ENCODE measurements at regions not wholly inside any gene's neighbourhood (a gene's known extent, or its start where the extent isn't known, plus 50 kb on each side); places are given as distances from the start of the nearest gene placed in this dataset.
A peak's percentile ranks its signal among the peaks of the same experiment; 100 is the strongest.

- Histone ChIP-seq H3K4me3 (ENCODE audit: extremely low read depth in 1 of 4, insufficient read depth in 2 of 4, low read depth in 3 of 4, low read length in 4 of 4) (no peak overlapping the region), H4K20me1 (replicated peaks in 1 of 2; ENCODE audit: control insufficient read depth in 1 of 2, insufficient read depth in 2 of 2, low read length in 2 of 2) (no peaks in the 10 kb centered on the region), H2BK120ac (replicated peaks; ENCODE audit: low read depth, low read length) (no peak overlapping the region), H3K14ac (ENCODE audit: insufficient read length) (no peak overlapping the region), H3K9me3 (ENCODE audit: insufficient read depth in 2 of 2, low read depth in 1 of 2, low read length in 1 of 2) (no peaks in the 10 kb centered on the region), H4K5ac (ENCODE audit: insufficient read length, low read depth, low read length) (no peak overlapping the region), H3K23ac (ENCODE audit: insufficient read length) (no peak overlapping the region), H3K27me3 (replicated peaks in 1 of 4; ENCODE audit: control insufficient read depth in 3 of 4, extremely low read depth in 1 of 4, insufficient read depth in 3 of 4, low read length in 3 of 4) (peaks cover under 1 to 14% (median 12%) of the 10 kb centered on the region in 4 experiments), H3K4ac (replicated peaks; ENCODE audit: insufficient read length, low read depth, low read length) (no peak overlapping the region), H3K27ac (ENCODE audit: low read depth, low read length) (no peak overlapping the region), H2BK20ac (ENCODE audit: low read length) (no peak overlapping the region), H3K79me1 (ENCODE audit: low read depth, low read length) (no peaks in the 10 kb centered on the region), H2BK12ac (ENCODE audit: low read depth, low read length) (no peak overlapping the region), H3K36me3 (ENCODE audit: control insufficient read depth in 2 of 4, insufficient read depth in 4 of 4, low read length in 3 of 4) (no peaks in the 10 kb centered on the region), H2AK5ac (ENCODE audit: low read depth, low read length) (no peak overlapping the region), H2AFZ (ENCODE audit: low read length) (no peak overlapping the region), H3K4me1 (replicated peaks in 1 of 4; ENCODE audit: control insufficient read depth in 3 of 4, insufficient read depth in 4 of 4, low read length in 3 of 4) (peaks cover 0 to 12% (median 9%) of the 10 kb centered on the region in 4 experiments; a peak in 6 of 7 replicates), H3K4me2 (ENCODE audit: insufficient read depth in 1 of 2, low read depth in 2 of 2, low read length in 2 of 2) (no peak overlapping the region), H3K56ac (replicated peaks; ENCODE audit: insufficient read length, low read depth, low read length) (no peak overlapping the region), H2BK15ac (ENCODE audit: low read length) (peak overlapping the region; percentile 61; the same call in 1 of the 2 replicates), H3K18ac (ENCODE audit: extremely low read depth, low read length) (no peak overlapping the region; the same call in 1 of the 2 replicates), H4K91ac (replicated peaks; ENCODE audit: insufficient read length, low read length) (no peak overlapping the region), H3K79me2 (ENCODE audit: control insufficient read depth in 1 of 2, insufficient read depth in 2 of 2, low read length in 2 of 2) (no peaks in the 10 kb centered on the region), H2BK5ac (ENCODE audit: low read depth, low read length) (no peak overlapping the region), H3K9ac (replicated peaks in 1 of 4; ENCODE audit: extremely low read depth in 1 of 4, low read depth in 3 of 4, low read length in 3 of 4) (no peak overlapping the region), H3K23me2 (ENCODE audit: low read depth, low read length) (peaks cover 5% of the 10 kb centered on the region), H4K8ac (ENCODE audit: extremely low read depth, insufficient read depth, low read length) (no peak overlapping the region; the same call in 1 of the 2 replicates)
- 76% methylated on average over 23 of the region's 23 CpGs; no CpG with 5 or more reads in 1 of the 2 experiments for WGBS, 2 experiments (ENCODE audit: extremely low coverage in 1 of 2, insufficient coverage in 1 of 2, insufficient read length in 1 of 2, insufficient replicate concordance in 2 of 2, low coverage in 1 of 2, low lambda C conversion rate in 2 of 2, missing lambda C conversion rate in 1 of 2)
- TF ChIP-seq KDM1A (IDR thresholded peaks at IDR 0.05; ENCODE audit: borderline replicate concordance, low read length): no peak
- no peak for FAIRE-seq
- DNase-seq (ENCODE audit: low read depth in 1 of 2, low spot score in 2 of 2): no peak
- ChIA-PET CTCF (ENCODE audit: partially characterized antibody) (interaction anchor here (0.6 to 2.6 kb wide), 8 partner anchors 13 to 355 kb away, joined by 3 to 10 read pairs (median 4); partner anchors contain the start of gene IER5L), POLR2A (ENCODE audit: partially characterized antibody) (interaction anchor here (0.6 to 1.2 kb wide), 3 partner anchors 23 to 81 kb away, joined by 3 read pairs; partner anchors contain the start of gene IER5L)
These were observed 75.8 kb upstream of the IER5L start for GRCh38 chr9:129253803-129254381.
